ELF-1 (cell line): ENCODE measurements at regions not wholly inside any gene's neighbourhood (a gene's known extent, or its start where the extent isn't known, plus 50 kb on each side); places are given as distances from the start of the nearest gene placed in this dataset.

Source experiments
- DNase-seq: peaks from one replicate; pipeline ENCODE4 v3.0.0-alpha.2; 2016; ENCODE audit warnings: low read depth, low spot score

- no peak for DNase-seq
These were observed 58.8 kb upstream of the ZNF804B start for GRCh38 chr7:88700725-88701124.

- no peak for DNase-seq
These were observed 65.3 kb upstream of the ZNF804B start for GRCh38 chr7:88694207-88694606.

- DNase-seq = no peak
These were observed 66.4 kb upstream of the ZNF804B start for GRCh38 chr7:88693131-88693530.

GRCh38 chr7:88692493-88692892, 67.0 kb upstream of the ZNF804B start:
- no peak for DNase-seq

- DNase-seq = no peak
These were observed 69.7 kb upstream of the ZNF804B start for GRCh38 chr7:88689821-88690220.

GRCh38 chr7:88688222-88688621, 71.3 kb upstream of the ZNF804B start:
- no peak for DNase-seq

- DNase-seq = no peak
These were observed 72.9 kb upstream of the ZNF804B start for GRCh38 chr7:88686468-88687229.

GRCh38 chr7:88681682-88682081, 77.8 kb upstream of the ZNF804B start:
- no peak for DNase-seq

- no peak for DNase-seq
These were observed 89.0 kb upstream of the ZNF804B start for GRCh38 chr7:88670536-88670935.

GRCh38 chr7:88669913-88670312, 89.6 kb upstream of the ZNF804B start:
- DNase-seq = no peak

GRCh38 chr7:88668591-88668990, 90.9 kb upstream of the ZNF804B start:
- no peak for DNase-seq

GRCh38 chr7:88666626-88667025, 92.9 kb upstream of the ZNF804B start:
- DNase-seq = no peak

GRCh38 chr7:88665892-88666514, 93.5 kb upstream of the ZNF804B start:
- DNase-seq = no peak

- peak; percentile 57 for DNase-seq
These were observed 94.8 kb upstream of the ZNF804B start for GRCh38 chr7:88664630-88665233.

- no peak for DNase-seq
These were observed 97.6 kb upstream of the ZNF804B start for GRCh38 chr7:88661921-88662320.

GRCh38 chr7:88647825-88648224, 111.7 kb upstream of the ZNF804B start:
- DNase-seq = no peak

- no peak for DNase-seq
These were observed 120.9 kb upstream of the ZNF804B start for GRCh38 chr7:88638583-88638982.

- no peak for DNase-seq
These were observed 121.7 kb upstream of the ZNF804B start for GRCh38 chr7:88637795-88638194.

GRCh38 chr7:88635149-88635548, 124.4 kb upstream of the ZNF804B start:
- peak; percentile 39 for DNase-seq

GRCh38 chr7:88629559-88629958, 129.9 kb upstream of the ZNF804B start:
- DNase-seq = no peak

- no peak for DNase-seq
These were observed 131.0 kb upstream of the ZNF804B start for GRCh38 chr7:88628363-88629085.

- DNase-seq = no peak
These were observed 142.3 kb upstream of the ZNF804B start for GRCh38 chr7:88617185-88617584.
